ENCODE measurements at regions not wholly inside any gene's neighbourhood (a gene's known extent, or its start where the extent isn't known, plus 50 kb on each side); places are given as distances from the start of the nearest gene placed in this dataset.

DNA sequence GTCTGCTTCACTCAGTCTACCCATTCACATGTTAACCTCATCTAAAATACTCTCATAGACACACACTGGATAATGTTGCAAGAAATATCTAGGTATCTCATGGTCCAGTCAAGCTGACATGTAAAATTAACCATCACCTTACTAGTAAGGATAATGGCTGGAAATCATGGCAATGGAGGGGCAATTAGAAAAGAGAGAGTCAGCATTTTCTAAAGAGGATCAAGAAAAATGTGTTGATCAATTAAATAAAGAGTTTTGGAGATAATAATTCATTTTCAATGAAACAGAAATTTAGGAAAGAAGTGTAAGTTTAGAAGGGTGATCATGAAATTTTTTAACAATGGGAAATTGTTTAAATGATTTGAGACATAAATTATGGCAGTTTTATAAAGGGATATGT lies 1914.1 kb upstream of the IGFBP7 start:
- TF ChIP-seq, protein P1, sequence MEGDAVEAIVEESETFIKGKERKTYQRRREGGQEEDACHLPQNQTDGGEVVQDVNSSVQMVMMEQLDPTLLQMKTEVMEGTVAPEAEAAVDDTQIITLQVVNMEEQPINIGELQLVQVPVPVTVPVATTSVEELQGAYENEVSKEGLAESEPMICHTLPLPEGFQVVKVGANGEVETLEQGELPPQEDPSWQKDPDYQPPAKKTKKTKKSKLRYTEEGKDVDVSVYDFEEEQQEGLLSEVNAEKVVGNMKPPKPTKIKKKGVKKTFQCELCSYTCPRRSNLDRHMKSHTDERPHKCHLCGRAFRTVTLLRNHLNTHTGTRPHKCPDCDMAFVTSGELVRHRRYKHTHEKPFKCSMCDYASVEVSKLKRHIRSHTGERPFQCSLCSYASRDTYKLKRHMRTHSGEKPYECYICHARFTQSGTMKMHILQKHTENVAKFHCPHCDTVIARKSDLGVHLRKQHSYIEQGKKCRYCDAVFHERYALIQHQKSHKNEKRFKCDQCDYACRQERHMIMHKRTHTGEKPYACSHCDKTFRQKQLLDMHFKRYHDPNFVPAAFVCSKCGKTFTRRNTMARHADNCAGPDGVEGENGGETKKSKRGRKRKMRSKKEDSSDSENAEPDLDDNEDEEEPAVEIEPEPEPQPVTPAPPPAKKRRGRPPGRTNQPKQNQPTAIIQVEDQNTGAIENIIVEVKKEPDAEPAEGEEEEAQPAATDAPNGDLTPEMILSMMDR (IDR thresholded peaks at IDR 0.05; ENCODE audit: low read depth, low read length, missing control alignments) = no peak
- H3K4me3 ChIP-seq (ENCODE audit: low read depth, low read length) = no peak overlapping the region
- in situ Hi-C loops (cut with HindIII; ENCODE audit: low pct_ligation_motif_present, low sequenced_read_pairs) = no loop called here
- H3K27me3 ChIP-seq (replicated peaks) = no peaks in the 10 kb centered on the region
- no peaks in the 10 kb centered on the region for H3K36me3 ChIP-seq (replicated peaks)
- no peak overlapping the region for H3K27ac ChIP-seq
- no peak for DNase-seq

DNA sequence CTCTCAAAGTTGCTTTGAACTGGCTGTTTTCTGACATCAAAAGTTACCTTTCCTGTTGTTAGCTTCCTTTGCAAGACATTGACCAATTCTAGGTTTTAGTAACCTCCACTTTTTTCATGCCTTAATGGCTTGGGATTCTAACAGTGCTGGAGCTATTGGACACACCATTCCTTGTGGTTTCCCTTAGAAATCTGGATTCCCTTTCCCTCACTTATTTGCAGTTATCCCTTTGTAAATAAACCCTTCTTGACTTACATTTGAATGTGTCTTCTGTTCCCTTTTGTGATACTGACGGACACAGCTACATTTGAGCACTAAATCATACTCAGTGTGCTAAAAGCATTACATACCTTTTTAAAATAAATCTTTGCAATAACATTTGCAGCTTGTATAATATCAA lies 1927.6 kb upstream of the IGFBP7 start:
- no peaks in the 10 kb centered on the region for H3K36me3 ChIP-seq (replicated peaks)
- TF ChIP-seq, protein P1 (IDR thresholded peaks at IDR 0.05; ENCODE audit: low read depth, low read length, missing control alignments) = no peak
- no peak overlapping the region for H3K27ac ChIP-seq
- DNase-seq = no peak
- no peaks in the 10 kb centered on the region for H3K27me3 ChIP-seq (replicated peaks)
- no peak overlapping the region for H3K4me3 ChIP-seq (ENCODE audit: low read depth, low read length)
- in situ Hi-C loops (cut with HindIII; ENCODE audit: low pct_ligation_motif_present, low sequenced_read_pairs) = no loop called here

- no peak for DNase-seq
- Histone ChIP-seq H3K27me3 (replicated peaks) (no peaks in the 10 kb centered on the region), H3K27ac (no peak overlapping the region), H3K4me3 (ENCODE audit: low read depth, low read length) (no peak overlapping the region), H3K36me3 (replicated peaks) (no peaks in the 10 kb centered on the region)
- in situ Hi-C loops (cut with HindIII; ENCODE audit: low pct_ligation_motif_present, low sequenced_read_pairs) = no loop called here
- TF ChIP-seq, protein P1 (IDR thresholded peaks at IDR 0.05; ENCODE audit: low read depth, low read length, missing control alignments) = no peak
Measured at GRCh38 chr4:59039046-59039445, 1928.9 kb upstream of the IGFBP7 start.

DNA sequence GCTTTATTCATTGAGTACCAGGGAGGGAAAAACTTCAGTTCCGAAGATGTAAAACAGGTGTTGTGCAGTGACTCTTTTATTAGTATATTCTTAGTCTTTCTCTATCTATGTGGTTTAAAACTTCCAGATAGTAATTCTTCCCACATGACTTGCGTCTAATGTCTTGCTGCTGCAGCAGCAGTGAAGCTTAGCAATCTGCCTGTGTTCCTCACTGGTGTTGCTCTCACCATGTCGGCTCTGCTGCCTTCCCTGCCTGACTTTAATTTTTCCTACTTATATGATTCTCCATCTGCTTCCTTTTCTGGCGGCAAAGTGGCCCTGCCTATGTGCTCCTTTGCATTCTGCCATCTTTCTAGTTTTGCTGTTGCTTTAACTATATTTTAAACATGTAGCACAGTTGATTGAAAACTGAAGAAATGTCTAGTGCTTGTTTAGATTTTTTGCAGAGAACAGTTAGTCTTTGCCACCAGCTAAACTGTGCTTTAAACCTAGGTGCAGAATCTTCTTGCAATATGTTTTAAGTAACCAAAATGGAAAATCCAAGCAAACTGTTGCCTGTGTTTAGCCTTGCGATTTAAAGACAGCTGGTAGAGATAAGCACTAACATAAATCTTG lies 1934.2 kb upstream of the IGFBP7 start:
- DNase-seq = no peak
- TF ChIP-seq, protein P1 (IDR thresholded peaks at IDR 0.05; ENCODE audit: low read depth, low read length, missing control alignments) = no peak
- H3K27ac ChIP-seq = no peak overlapping the region
- no peak overlapping the region for H3K4me3 ChIP-seq (ENCODE audit: low read depth, low read length)
- H3K27me3 ChIP-seq (replicated peaks) = no peaks in the 10 kb centered on the region
- in situ Hi-C loops (cut with HindIII; ENCODE audit: low pct_ligation_motif_present, low sequenced_read_pairs) = no loop called here
- H3K36me3 ChIP-seq (replicated peaks) = no peaks in the 10 kb centered on the region

GRCh38 chr4:59054086-59054485 lies 1943.9 kb upstream of the IGFBP7 start:
- Histone ChIP-seq H3K27ac (no peak overlapping the region), H3K27me3 (replicated peaks) (no peaks in the 10 kb centered on the region), H3K4me3 (ENCODE audit: low read depth, low read length) (no peak overlapping the region), H3K36me3 (replicated peaks) (no peaks in the 10 kb centered on the region)
- in situ Hi-C loops (cut with HindIII; ENCODE audit: low pct_ligation_motif_present, low sequenced_read_pairs) = no loop called here
- DNase-seq = no peak
- TF ChIP-seq, protein P1 (IDR thresholded peaks at IDR 0.05; ENCODE audit: low read depth, low read length, missing control alignments) = no peak

DNA sequence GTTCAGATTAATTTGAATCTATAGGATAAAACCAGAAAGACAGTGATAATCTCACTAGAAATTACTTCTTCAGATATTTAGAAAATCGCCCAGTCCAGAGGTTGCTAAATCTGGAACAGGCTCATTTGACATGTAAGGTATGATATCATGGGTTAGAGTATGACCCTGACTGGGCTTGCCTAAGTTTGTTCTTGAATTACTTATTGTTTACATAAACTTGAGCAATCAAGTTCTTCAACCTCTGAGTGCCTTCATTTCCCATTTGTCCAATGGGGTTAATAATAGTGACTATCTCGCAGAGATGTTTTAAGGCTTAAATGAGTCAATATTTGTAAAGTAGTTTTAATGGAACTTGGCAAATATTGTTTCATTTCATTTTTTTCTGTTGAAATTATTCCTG lies 1947.6 kb upstream of the IGFBP7 start:
- DNase-seq = no peak
- Histone ChIP-seq H3K36me3 (replicated peaks) (no peaks in the 10 kb centered on the region), H3K27ac (no peak overlapping the region), H3K4me3 (ENCODE audit: low read depth, low read length) (no peak overlapping the region), H3K27me3 (replicated peaks) (no peaks in the 10 kb centered on the region)
- TF ChIP-seq, protein P1 (IDR thresholded peaks at IDR 0.05; ENCODE audit: low read depth, low read length, missing control alignments) = no peak
- in situ Hi-C loops (cut with HindIII; ENCODE audit: low pct_ligation_motif_present, low sequenced_read_pairs) = no loop called here
